ENCODE measurements at regions not wholly inside any gene's neighbourhood (a gene's known extent, or its start where the extent isn't known, plus 50 kb on each side); places are given as distances from the start of the nearest gene placed in this dataset.

DNA sequence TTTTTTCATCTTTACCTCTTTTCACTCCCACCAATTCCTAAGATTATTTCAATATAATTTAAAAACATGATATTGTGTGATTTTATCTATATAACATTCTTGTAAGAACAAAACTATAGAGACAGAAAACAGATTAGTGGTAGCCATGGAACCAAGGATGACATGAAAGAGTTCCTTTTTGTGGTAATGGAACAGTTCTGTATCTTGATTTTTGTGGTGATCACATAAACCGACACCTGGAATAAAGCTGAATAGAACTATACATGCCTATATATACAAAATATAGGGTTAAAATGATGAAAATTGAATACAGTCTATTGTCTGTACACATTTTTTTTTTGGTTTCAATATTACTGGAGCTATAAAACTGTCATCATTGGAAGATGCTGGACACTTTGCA, 945.4 kb downstream of the SI start:
- TF ChIP-seq CTCF (IDR thresholded peaks at IDR 0.05; ENCODE audit: low read depth, low read length, poor library complexity, severe bottlenecking) (no peak), EZH2phosphoT487 (IDR thresholded peaks at IDR 0.05; ENCODE audit: borderline replicate concordance, low read length) (no peak)

Data from DOHH2 (cell line).